Left lung (tissue), 4 donors: ENCODE measurements at regions not wholly inside any gene's neighbourhood (a gene's known extent, or its start where the extent isn't known, plus 50 kb on each side); places are given as distances from the start of the nearest gene placed in this dataset.

ENCODE experiments used
- ATAC-seq: fragments of 200-7000 bp; cut with Tn5 transposase; one replicate; pipeline ENCODE4 v1.9.1; 2020; ENCODE audit warnings: moderate library complexity
- DNase-seq, 4 donors: peaks; one replicate each; pipeline ENCODE4 v3.0.0-alpha.2; 2013 to 2020
- H3K27ac ChIP-seq, 2 donors: fragments of 200-600 bp; sonication (generic) in 1 of 2; one replicate each; pipeline versions ENCODE4 v1.5.0 to v1.8.0; 2020 to 2021
- H3K27me3 ChIP-seq, 2 donors: fragments of 200-600 bp; sonication (generic) in 1 of 2; one replicate each; pipeline versions ENCODE4 v1.5.0 to v1.8.0; 2020 to 2021
- H3K36me3 ChIP-seq, 2 donors: fragments of 200-600 bp; sonication (generic) in 1 of 2; one replicate each; pipeline versions ENCODE4 v1.5.0 to v1.8.0; 2020 to 2021
- H3K4me1 ChIP-seq, 2 donors: fragments of 200-600 bp; one replicate each; pipeline ENCODE4 v1.8.0; 2021
- H3K4me3 ChIP-seq, 2 donors: fragments of 200-600 bp; sonication (generic) in 1 of 2; one replicate each; pipeline versions ENCODE4 v1.5.0 to v1.8.0; 2020 to 2021; ENCODE audit warnings: mild to moderate bottlenecking in 1 of 2
- H3K9me3 ChIP-seq, 2 donors: fragments of 200-600 bp; sonication (generic) in 1 of 2; one replicate each; pipeline versions ENCODE4 v1.5.0 to v1.8.0; 2020 to 2021
- intact Hi-C, 2 donors: fragments of 100-400 bp; cut with DNase I; formaldehyde crosslinking; loops; one replicate each; pipeline versions ENCODE4 v1.11.2 to v1.14.2; 2022
- TF ChIP-seq, protein P1 (sequence below), 2 donors: fragments of 200-600 bp; sonication (generic) in 1 of 2; IDR thresholded peaks; one replicate each; pipeline versions ENCODE4 v1.5.0 to v1.8.0; 2021; ENCODE audit warnings: antibody characterized with exemption in 2 of 2
- donor health status: DM: no; HTN: yes; CAD: no.
- donor health status: DM: no; HTN: no; CAD: no.

DNA sequence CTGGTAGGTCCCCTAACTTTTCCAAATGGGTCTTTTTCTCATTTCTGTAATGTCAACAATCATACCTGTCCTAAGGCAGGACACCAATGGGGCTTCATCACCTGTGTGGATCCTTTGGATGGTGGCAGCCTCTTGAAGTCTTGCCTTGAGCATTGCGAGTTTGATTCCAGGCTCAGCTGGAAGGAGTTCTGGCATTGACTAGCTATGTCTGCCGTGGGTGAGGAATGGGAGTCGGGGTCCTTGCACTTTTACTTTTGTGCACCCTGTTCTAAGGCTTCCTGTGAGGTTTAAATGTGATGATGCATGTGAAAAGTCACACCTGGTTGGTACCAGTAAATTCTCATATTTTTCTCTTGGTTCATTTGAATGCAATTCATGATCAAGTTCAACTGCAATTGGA is 55.9 kb upstream of the CTBP2 start:
- no peaks in the 10 kb centered on the region for H3K27me3 ChIP-seq
- intact Hi-C loops = no loop called here
- TF ChIP-seq, protein P1, sequence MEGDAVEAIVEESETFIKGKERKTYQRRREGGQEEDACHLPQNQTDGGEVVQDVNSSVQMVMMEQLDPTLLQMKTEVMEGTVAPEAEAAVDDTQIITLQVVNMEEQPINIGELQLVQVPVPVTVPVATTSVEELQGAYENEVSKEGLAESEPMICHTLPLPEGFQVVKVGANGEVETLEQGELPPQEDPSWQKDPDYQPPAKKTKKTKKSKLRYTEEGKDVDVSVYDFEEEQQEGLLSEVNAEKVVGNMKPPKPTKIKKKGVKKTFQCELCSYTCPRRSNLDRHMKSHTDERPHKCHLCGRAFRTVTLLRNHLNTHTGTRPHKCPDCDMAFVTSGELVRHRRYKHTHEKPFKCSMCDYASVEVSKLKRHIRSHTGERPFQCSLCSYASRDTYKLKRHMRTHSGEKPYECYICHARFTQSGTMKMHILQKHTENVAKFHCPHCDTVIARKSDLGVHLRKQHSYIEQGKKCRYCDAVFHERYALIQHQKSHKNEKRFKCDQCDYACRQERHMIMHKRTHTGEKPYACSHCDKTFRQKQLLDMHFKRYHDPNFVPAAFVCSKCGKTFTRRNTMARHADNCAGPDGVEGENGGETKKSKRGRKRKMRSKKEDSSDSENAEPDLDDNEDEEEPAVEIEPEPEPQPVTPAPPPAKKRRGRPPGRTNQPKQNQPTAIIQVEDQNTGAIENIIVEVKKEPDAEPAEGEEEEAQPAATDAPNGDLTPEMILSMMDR (IDR thresholded peaks at IDR 0.05) = no peak
- no peak overlapping the region for H3K27ac ChIP-seq
- no peak for ATAC-seq
- no peak for DNase-seq
- no peaks in the 10 kb centered on the region for H3K4me1 ChIP-seq
- H3K9me3 ChIP-seq = no peaks in the 10 kb centered on the region
- H3K4me3 ChIP-seq = no peak overlapping the region
- H3K36me3 ChIP-seq = no peaks in the 10 kb centered on the region

DNA sequence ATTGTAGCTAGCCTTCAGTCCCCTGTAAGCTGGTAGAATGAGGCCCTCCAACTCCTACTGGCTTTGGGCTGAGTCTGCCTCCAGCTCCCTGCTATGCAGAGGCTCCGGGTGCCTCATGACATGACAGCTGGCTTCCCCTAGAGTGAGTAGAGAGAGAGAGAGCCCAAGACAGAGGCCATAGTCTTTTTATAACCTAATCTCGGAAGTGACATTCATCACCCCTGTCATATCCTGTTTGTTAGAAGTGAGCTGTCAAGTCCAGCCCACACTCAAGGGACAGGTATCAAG is 53.9 kb upstream of the CTBP2 start:
- intact Hi-C loops = no loop called here
- H3K36me3 ChIP-seq = no peaks in the 10 kb centered on the region
- TF ChIP-seq, protein P1 (IDR thresholded peaks at IDR 0.05) = no peak
- H3K27ac ChIP-seq = no peak overlapping the region
- no peaks in the 10 kb centered on the region for H3K9me3 ChIP-seq
- ATAC-seq (no peak), DNase-seq (no peak)
- no peak overlapping the region for H3K4me3 ChIP-seq
- no peaks in the 10 kb centered on the region for H3K27me3 ChIP-seq
- no peaks in the 10 kb centered on the region for H3K4me1 ChIP-seq

DNA sequence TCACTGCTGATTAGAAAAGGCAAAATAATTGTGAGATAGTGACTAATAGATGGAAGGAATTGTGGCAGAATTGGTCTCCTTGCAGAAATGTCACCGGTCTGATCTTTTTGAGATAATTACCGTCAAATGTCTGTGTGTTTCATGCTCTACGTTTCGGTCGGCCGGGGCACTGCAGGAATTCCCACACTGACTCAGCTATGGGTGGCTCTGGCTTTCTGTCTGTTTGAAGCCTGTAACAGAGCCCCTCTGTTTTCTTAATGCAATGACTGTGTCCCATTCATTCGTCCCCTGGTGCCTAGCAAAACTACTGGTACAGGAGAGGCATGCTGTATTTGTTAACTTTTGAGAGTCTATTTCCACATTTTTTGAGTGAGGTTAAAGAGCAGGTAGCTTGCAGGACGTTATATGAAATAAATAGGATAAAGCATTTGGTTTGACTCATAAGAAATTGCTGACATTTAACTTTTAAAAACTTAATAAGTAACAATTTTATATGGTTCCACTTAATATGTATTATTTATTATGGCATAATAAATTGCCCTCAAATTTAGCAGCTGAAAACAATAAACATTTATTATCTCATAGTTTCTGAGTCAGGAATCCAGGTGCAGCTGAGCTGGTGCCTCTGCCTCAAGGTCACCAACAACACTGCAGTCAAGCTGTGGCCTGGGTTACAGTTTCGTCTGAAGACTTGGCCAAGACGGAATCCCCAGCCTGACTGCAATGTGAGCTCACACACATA is 53.3 kb upstream of the CTBP2 start:
- TF ChIP-seq, protein P1 (IDR thresholded peaks at IDR 0.05) = no peak
- no peaks in the 10 kb centered on the region for H3K4me1 ChIP-seq
- no peaks in the 10 kb centered on the region for H3K27me3 ChIP-seq
- H3K36me3 ChIP-seq = no peaks in the 10 kb centered on the region
- intact Hi-C loops = no loop called here
- ATAC-seq (no peak), DNase-seq (no peak)
- H3K9me3 ChIP-seq = no peaks in the 10 kb centered on the region
- no peak overlapping the region for H3K4me3 ChIP-seq
- no peak overlapping the region for H3K27ac ChIP-seq

DNA sequence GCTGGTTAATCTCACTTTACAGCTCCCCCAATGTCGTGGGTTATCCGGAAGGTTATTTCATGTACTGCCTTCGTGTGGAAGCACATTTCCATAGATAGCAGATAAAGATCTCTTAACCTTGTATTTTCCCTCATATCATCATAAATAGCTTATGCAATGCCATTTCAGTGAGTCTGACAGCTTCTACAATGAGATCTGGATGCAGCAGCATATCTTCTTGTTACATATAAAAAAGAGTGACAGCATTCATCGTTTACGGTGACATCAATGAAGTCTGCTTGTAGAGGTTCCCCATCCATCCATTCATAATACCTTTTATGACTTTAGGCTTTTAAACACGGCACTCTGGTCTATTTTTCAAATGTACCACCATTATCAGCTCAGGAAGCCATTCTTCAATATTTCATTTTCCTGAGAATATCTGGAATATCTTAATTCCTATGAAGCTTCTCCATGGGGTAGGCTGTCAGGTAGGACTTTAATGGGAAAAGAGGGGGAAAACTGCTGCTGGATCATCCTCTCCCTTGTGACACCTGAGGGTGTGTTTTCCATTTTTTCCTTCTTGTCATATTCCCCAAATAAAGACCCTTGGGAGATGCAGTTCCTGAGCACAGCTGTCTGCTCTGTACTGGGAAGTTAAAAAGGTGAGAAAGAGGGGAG is 51.9 kb upstream of the CTBP2 start:
- Histone ChIP-seq H3K4me3 (no peak overlapping the region), H3K36me3 (no peaks in the 10 kb centered on the region), H3K9me3 (no peaks in the 10 kb centered on the region), H3K4me1 (no peaks in the 10 kb centered on the region), H3K27me3 (no peaks in the 10 kb centered on the region), H3K27ac (no peak overlapping the region)
- TF ChIP-seq, protein P1 (IDR thresholded peaks at IDR 0.05) = no peak
- ATAC-seq (no peak), DNase-seq (no peak)
- intact Hi-C loops = no loop called here
